Activated CD4-positive, alpha-beta T cell treated with anti-CD3 and anti-CD28 coated beads for 36 hours (primary cell): ENCODE measurements at regions not wholly inside any gene's neighbourhood (a gene's known extent, or its start where the extent isn't known, plus 50 kb on each side); places are given as distances from the start of the nearest gene placed in this dataset.
A peak's percentile ranks its signal among the peaks of the same experiment; 100 is the strongest.

ENCODE experiments used
- ATAC-seq: fragments of 200-7000 bp; cut with Tn5 transposase; one replicate; pipeline ENCODE4 v1.10.0; 2021; ENCODE audit warnings: mild to moderate bottlenecking, moderate library complexity
- CTCF ChIA-PET: fragments of 350-600 bp; sonication (Branson Sonifier 250); formaldehyde crosslinking; loops from one replicate; lab custom pipeline; 2021; ENCODE audit warnings: antibody characterized with exemption; lab: Charles Lee
- POLR2A ChIA-PET: fragments of 350-600 bp; sonication (Branson Sonifier 250); formaldehyde crosslinking; loops from one replicate; lab custom pipeline; 2021; ENCODE audit warnings: antibody characterized with exemption, inconsistent platforms; lab: Charles Lee
- DNase-seq: peaks from one replicate; pipeline ENCODE4 v3.0.0-alpha.2; 2020
- H3K27ac Mint-ChIP-seq: one replicate; pipeline ENCODE4 v1.8.0; 2021; ENCODE audit warnings: mixed read lengths
- H3K27me3 Mint-ChIP-seq: one replicate; pipeline ENCODE4 v1.8.0; 2021; ENCODE audit warnings: mixed read lengths
- H3K36me3 Mint-ChIP-seq: one replicate; pipeline ENCODE4 v1.8.0; 2021; ENCODE audit warnings: low read depth, mixed read lengths
- H3K4me1 Mint-ChIP-seq: one replicate; pipeline ENCODE4 v1.8.0; 2021; ENCODE audit warnings: mixed read lengths
- H3K4me3 Mint-ChIP-seq: one replicate; pipeline ENCODE4 v1.8.0; 2021; ENCODE audit warnings: mild to moderate bottlenecking, moderate library complexity, mixed read lengths
- H3K9me3 Mint-ChIP-seq: one replicate; pipeline ENCODE4 v1.8.0; 2021; ENCODE audit warnings: low read depth, mixed read lengths
- intact Hi-C, 2 experiments: fragments of 100-400 bp; cut with DNase I in 1 of 2; cut with micrococcal nuclease in 1 of 2; formaldehyde crosslinking; loops; one replicate each; pipeline versions ENCODE4 v1.14.2 to v1.15.1; 2022 to 2024; cut with DNase I, micrococcal nuclease

DNA sequence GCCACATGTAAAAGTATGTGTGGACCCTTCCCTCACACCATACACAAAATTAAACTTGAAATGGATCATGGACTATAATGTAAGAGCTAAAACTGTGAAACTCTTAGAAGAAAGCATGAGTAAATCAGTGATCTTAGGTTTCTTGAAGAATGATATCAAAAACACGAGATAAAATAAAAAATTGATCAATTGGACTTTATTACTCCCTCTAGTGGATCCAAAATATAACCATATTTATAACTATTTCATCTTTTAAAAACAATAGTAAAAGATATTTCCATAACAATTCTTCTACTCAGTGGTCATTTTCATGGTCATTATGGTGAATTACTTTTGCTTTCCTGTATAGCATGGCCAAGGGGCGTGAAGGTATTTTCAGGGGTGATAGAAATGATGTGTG is 174.6 kb upstream of the LSM14A start:
- Mint-ChIP-seq H3K9me3 (peaks cover 7% of the 10 kb centered on the region), H3K4me3 (no peak overlapping the region), H3K27me3 (peaks cover 16% of the 10 kb centered on the region), H3K4me1 (no peaks in the 10 kb centered on the region), H3K36me3 (no peaks in the 10 kb centered on the region), H3K27ac (no peak overlapping the region)
- CTCF ChIA-PET, result interaction anchor here (0.6 to 2.3 kb wide), 12 partner anchors 9 to 582 kb away, joined by 3 to 21 read pairs (median 3); no protein-coding TSS in a partner anchor
- no peak for ATAC-seq
- no peak for DNase-seq
- POLR2A ChIA-PET, result no interaction called here
- intact Hi-C loops, result loop anchor here (1.0 to 5.0 kb wide), 2 partner anchors 200 to 219 kb away; partner anchors contain the start of gene KCTD15 (in 1 of the 2)

DNA sequence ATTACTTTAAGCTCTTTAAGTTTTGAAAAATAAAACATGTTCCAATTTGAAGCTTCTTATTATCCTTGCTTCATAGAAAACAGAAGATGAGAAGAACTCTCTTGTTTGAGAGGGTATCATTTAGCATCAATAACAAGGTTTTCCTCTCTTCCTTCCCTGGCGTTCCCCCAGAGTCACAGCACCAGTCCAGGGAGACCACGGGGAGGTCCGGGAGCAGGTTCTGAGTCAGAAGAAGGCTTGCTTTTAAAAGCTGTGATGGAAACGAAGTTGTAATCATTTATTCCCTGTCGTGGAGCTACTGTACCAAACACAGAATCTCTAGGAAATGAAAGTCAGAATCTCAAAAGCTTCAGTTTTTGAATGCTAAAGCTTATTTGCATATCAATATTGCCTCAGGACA is 174.0 kb upstream of the LSM14A start:
- ChIA-PET CTCF (interaction anchor here (0.7 to 2.3 kb wide), 13 partner anchors 9 to 582 kb away, joined by 3 to 21 read pairs (median 3); no protein-coding TSS in a partner anchor), POLR2A (no interaction called here)
- ATAC-seq, result no peak
- Mint-ChIP-seq H3K9me3 (peaks cover 4% of the 10 kb centered on the region), H3K27me3 (peaks cover 20% of the 10 kb centered on the region), H3K4me3 (no peak overlapping the region), H3K36me3 (no peaks in the 10 kb centered on the region), H3K4me1 (no peaks in the 10 kb centered on the region), H3K27ac (no peak overlapping the region)
- DNase-seq, result no peak
- intact Hi-C loops, result loop anchor here in 1 of 2 experiments (1.0 to 5.0 kb wide), 2 partner anchors 201 to 220 kb away; partner anchors contain the start of gene KCTD15

DNA sequence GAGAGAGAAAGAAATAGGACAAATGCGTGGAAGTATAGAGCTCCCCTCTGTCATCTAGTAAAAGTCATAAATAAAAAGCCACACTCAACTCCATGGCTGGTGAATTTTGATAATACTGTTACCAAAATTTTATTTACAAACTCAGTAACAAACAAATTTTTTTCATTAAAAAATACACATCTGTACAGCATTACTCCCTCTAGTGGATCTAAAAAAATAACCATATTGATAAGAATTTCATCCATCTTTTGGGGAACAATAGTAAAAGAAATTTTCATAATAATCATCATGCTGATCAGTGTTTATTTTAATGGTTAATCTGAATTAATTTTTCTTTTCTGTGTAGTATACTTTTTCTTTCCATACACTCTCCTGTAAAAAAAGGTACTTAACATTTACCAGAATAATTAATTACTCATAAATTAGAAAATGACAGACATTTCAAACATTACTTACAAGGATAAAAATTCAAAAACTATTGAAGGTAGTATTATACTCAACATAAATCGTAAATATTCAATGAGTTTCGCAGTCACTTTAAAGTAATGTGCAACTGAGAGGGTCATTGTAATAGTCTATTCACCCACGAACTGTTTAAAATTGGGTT is 173.5 kb upstream of the LSM14A start:
- Mint-ChIP-seq H3K9me3 (peaks cover 4% of the 10 kb centered on the region), H3K4me1 (no peaks in the 10 kb centered on the region), H3K36me3 (no peaks in the 10 kb centered on the region), H3K27me3 (peaks cover 23% of the 10 kb centered on the region), H3K4me3 (no peak overlapping the region), H3K27ac (no peak overlapping the region)
- ChIA-PET CTCF (interaction anchor here (0.7 to 2.3 kb wide), 12 partner anchors 11 to 583 kb away, joined by 3 to 21 read pairs (median 3); no protein-coding TSS in a partner anchor), POLR2A (no interaction called here)
- DNase-seq (no peak), ATAC-seq (no peak)
- intact Hi-C loops, result loop anchor here in 1 of 2 experiments (1.0 to 5.0 kb wide), 2 partner anchors 202 to 221 kb away; partner anchors contain the start of gene KCTD15

DNA sequence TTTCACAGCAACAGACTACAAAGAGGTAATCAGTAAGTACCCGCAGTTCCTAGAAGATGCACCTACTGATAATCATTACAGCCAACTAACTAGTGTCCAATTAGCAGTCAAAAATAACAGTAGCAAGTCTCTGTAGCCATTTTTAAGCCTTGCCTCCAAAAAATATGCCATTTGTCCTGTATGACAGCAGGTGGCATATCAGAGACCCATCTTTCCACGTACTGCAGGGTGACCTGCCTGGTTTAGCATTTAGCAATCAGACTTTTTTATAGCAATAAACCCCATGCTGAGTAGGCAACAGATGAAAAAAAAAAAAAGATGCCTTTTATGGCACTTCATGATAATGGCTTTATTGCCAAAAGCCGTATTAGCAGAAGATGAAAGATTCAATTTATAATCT is 155.3 kb upstream of the LSM14A start:
- POLR2A ChIA-PET, result no interaction called here
- intact Hi-C loops, result no loop called here

DNA sequence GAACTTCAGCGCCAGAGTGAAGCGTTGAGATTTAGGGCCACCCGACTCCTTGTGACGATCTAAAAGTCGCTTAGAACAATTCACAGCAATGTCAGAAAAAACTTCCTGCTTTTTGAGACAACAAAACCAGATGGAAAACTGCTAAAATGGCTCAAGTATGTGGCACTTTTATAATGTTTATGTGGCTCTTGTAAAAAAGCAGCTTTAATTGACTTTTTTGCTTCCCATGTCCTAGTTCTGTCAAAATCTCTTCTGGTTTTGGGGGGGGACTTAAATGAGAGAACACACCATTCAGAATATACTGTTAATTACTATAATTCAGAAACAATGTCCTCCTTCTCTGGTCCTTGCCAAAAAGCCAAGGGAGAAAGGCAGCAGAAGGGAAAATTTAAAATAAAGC is 154.7 kb upstream of the LSM14A start:
- Mint-ChIP-seq H3K9me3 (peaks cover 7% of the 10 kb centered on the region), H3K4me1 (no peaks in the 10 kb centered on the region), H3K27me3 (peaks cover 39% of the 10 kb centered on the region), H3K27ac (no peak overlapping the region), H3K36me3 (no peaks in the 10 kb centered on the region), H3K4me3 (no peak overlapping the region)
- intact Hi-C loops, result no loop called here
- DNase-seq (no peak), ATAC-seq (no peak)
- ChIA-PET POLR2A (no interaction called here), CTCF (no interaction called here)

More for the DNA sequence above, 155.3 kb upstream of the LSM14A start:
- H3K27me3 Mint-ChIP-seq, result peaks cover 44% of the 10 kb centered on the region
- CTCF ChIA-PET, result interaction anchor here (0.6 kb wide), 1 partner anchor 265 kb away, joined by 3 read pairs; no protein-coding TSS in a partner anchor
- no peak overlapping the region for H3K4me3 Mint-ChIP-seq
- DNase-seq (no peak), ATAC-seq (no peak)
- peaks cover 8% of the 10 kb centered on the region for H3K9me3 Mint-ChIP-seq
- no peaks in the 10 kb centered on the region for H3K36me3 Mint-ChIP-seq
- H3K27ac Mint-ChIP-seq, result no peak overlapping the region
- no peaks in the 10 kb centered on the region for H3K4me1 Mint-ChIP-seq

DNA sequence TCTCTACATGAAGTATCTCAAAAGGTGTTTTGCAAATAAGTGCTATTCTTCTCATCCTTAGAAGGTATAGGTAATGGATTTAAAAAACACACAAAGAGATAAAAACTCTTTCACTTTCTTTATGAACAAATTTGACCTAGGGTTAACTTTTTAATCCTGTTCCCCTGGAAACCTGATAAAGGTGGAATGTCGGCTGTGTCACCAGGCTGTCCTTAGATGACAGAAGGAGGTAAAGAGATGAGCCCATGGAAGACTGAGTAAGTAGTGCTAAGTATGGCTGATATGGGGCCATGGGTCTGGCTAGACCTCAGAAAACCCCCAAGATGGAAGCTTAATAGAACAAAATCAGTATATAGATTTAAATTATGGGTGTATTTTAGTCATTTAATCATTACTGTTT is 153.8 kb upstream of the LSM14A start:
- Mint-ChIP-seq H3K4me1 (no peaks in the 10 kb centered on the region), H3K9me3 (peaks cover 16% of the 10 kb centered on the region), H3K36me3 (no peaks in the 10 kb centered on the region), H3K27ac (no peak overlapping the region), H3K27me3 (peaks cover 41% of the 10 kb centered on the region), H3K4me3 (no peak overlapping the region)
- ChIA-PET CTCF (no interaction called here), POLR2A (no interaction called here)
- no peak for DNase-seq
- no peak for ATAC-seq
- intact Hi-C loops, result no loop called here

DNA sequence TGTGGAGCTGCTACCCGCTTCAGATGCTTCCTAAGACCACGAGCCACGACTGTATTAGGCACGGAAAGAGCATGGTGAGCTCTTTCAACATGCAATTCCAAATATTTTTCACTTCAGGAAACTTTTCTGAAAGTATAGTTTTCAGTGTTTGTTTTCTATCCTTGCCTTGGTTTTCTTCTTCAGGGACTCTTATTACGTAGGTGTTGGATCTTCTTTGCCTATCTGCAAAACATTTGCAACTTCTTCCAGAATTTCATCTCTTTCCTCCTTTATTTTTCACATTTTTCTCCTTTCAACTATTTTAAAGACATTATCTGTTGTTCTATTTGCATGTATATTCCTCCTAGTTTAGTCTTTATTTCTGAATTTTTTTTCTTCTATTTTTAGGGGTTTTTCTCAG is 148.9 kb upstream of the LSM14A start:
- DNase-seq (no peak), ATAC-seq (no peak)
- CTCF ChIA-PET, result no interaction called here
- no peaks in the 10 kb centered on the region for H3K4me1 Mint-ChIP-seq
- H3K27ac Mint-ChIP-seq, result no peak overlapping the region
- H3K27me3 Mint-ChIP-seq, result peaks cover 29% of the 10 kb centered on the region
- no peak overlapping the region for H3K4me3 Mint-ChIP-seq
- POLR2A ChIA-PET, result no interaction called here
- H3K9me3 Mint-ChIP-seq, result peaks cover 19% of the 10 kb centered on the region
- intact Hi-C loops, result no loop called here
- peaks cover 4% of the 10 kb centered on the region for H3K36me3 Mint-ChIP-seq

DNA sequence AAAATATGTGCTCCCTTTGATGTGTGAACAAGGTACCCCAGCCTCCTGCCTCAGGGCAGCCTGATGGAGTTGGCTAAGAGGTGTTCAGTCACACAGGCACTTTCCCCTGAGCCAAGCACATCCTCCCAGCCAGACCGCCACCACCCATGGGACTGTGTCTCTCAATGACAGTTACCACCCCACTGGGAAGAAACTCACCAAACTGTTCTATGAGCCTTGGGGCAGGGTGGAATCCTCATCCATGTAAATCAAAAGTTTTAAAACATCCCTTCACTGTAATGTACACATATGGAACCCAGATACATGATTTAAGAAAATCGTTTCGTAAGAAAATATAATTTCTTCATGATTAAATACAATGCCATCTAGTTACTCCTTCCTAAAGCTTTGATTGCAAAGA is 138.4 kb upstream of the LSM14A start:
- H3K36me3 Mint-ChIP-seq, result no peaks in the 10 kb centered on the region
- H3K9me3 Mint-ChIP-seq, result no peaks in the 10 kb centered on the region
- no peak overlapping the region for H3K27ac Mint-ChIP-seq
- H3K4me3 Mint-ChIP-seq, result no peak overlapping the region
- POLR2A ChIA-PET, result no interaction called here
- intact Hi-C loops, result no loop called here
- ATAC-seq (no peak), DNase-seq (no peak)
- CTCF ChIA-PET, result interaction anchor here (1.0 to 2.1 kb wide), 2 partner anchors 8 to 63 kb away, joined by 5 to 7 read pairs; no protein-coding TSS in a partner anchor
- no peaks in the 10 kb centered on the region for H3K4me1 Mint-ChIP-seq
- peaks cover 10% of the 10 kb centered on the region for H3K27me3 Mint-ChIP-seq

DNA sequence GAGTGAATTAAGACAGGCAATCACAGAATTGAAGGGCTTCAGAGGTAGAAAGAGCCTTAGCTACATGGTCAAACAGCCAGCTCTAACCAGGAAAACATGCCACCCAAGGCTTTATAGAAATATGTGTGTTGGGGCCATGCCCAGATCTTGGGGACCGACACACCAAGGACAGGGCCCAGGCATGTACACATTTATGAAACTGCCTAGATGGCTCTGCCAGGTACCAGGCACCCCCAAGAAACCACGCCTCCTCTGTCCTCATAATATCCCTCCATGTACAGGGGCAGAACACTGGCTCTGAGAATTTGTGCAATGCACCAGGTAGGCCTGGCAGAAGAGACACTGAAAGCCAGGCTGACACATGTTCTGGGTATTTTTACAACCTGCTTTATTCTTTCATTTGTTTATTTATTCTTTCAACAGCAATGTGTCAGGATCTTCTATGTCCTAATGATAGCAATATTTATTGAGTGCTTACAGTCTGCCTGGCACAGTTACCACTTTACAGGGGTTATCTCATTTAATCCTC is 137.9 kb upstream of the LSM14A start:
- intact Hi-C loops, result no loop called here
- H3K9me3 Mint-ChIP-seq, result no peaks in the 10 kb centered on the region
- no peak for ATAC-seq
- peaks cover 10% of the 10 kb centered on the region for H3K27me3 Mint-ChIP-seq
- no peak overlapping the region for H3K27ac Mint-ChIP-seq
- POLR2A ChIA-PET, result no interaction called here
- no peak for DNase-seq
- H3K4me3 Mint-ChIP-seq, result no peak overlapping the region
- CTCF ChIA-PET, result no interaction called here
- no peaks in the 10 kb centered on the region for H3K36me3 Mint-ChIP-seq
- H3K4me1 Mint-ChIP-seq, result no peaks in the 10 kb centered on the region

DNA sequence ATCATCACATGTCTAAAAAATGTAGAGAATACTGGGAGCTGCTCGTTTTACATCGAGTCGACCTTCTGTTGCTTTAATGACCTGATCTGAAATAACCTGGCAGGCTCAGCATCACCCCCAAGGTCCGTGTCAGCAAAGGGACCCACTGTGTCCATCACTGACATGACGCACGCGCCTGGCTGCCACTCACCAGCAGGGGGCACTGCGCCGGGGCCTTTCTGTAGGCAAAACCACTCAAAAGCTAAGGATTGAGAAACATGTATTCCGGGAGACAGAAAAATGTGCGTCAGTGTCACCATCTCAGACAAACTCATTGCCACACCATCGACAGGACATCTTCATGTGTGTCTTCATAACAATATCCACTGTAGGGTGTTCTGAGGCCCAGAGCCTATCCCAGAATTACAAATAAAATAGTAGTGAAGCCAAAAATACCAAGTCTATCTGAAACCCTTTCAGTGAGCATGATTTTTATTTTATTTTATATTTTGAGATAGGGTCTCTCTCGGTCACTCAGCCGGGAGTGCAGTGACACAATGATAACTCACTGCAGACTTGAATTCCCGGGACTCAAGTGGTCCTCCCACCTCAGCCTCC is 130.3 kb upstream of the LSM14A start:
- CTCF ChIA-PET, result interaction anchor here (0.6 to 3.3 kb wide), 40 partner anchors 9 to 1214 kb away, joined by 3 to 30 read pairs (median 4); no protein-coding TSS in a partner anchor
- DNase-seq, result peak; percentile 91
- Mint-ChIP-seq H3K36me3 (no peaks in the 10 kb centered on the region), H3K4me1 (peaks cover 3% of the 10 kb centered on the region), H3K27ac (no peak overlapping the region), H3K27me3 (peaks cover 10% of the 10 kb centered on the region), H3K9me3 (no peaks in the 10 kb centered on the region), H3K4me3 (no peak overlapping the region)
- ATAC-seq, result peak; percentile 71
- intact Hi-C loops, result loop anchor here (1.0 to 10.0 kb wide), 5 partner anchors 54 to 313 kb away; no protein-coding TSS in a partner anchor
- POLR2A ChIA-PET, result no interaction called here

DNA sequence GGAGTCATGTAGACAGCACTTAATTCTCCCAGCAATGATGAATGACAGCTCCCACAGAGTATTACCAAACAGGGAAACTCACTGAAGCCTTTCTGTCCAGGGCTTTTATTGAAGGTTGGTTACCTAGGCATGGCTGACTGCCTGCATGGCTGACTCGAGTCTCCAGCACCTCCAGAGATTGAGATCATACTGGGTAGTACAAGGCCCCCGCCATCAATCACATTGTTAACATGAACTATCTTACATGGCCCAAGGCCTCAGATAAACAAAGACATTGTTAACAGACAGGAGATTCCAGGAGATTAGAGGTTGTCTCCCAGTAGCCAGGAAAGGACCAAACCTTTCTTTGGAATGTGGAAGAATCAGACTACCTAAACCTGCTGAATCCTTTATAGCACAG is 128.3 kb upstream of the LSM14A start:
- Mint-ChIP-seq H3K4me1 (peaks cover 3% of the 10 kb centered on the region), H3K27ac (no peak overlapping the region), H3K4me3 (no peak overlapping the region), H3K9me3 (no peaks in the 10 kb centered on the region), H3K27me3 (peaks cover 10% of the 10 kb centered on the region), H3K36me3 (no peaks in the 10 kb centered on the region)
- DNase-seq (no peak), ATAC-seq (no peak)
- ChIA-PET POLR2A (no interaction called here), CTCF (interaction anchor here (0.9 to 3.3 kb wide), 3 partner anchors 10 to 100 kb away, joined by 6 to 30 read pairs (median 18); no protein-coding TSS in a partner anchor)
- intact Hi-C loops, result loop anchor here in 1 of 2 experiments (10.0 kb wide), 1 partner anchor 311 kb away; no protein-coding TSS in a partner anchor
